ENCODE measurements at regions not wholly inside any gene's neighbourhood (a gene's known extent, or its start where the extent isn't known, plus 50 kb on each side); places are given as distances from the start of the nearest gene placed in this dataset.

GRCh38 chr1:105914403-105914802, 1142.1 kb upstream of the PRMT6 start:
- H3K9me3 ChIP-seq (ENCODE audit: insufficient read depth, low read length, severe bottlenecking): no peaks in the 10 kb centered on the region
- ATAC-seq (ENCODE audit: insufficient read depth, low read depth) (no peak), DNase-seq (no peak)
- no peak overlapping the region for H3K4me3 ChIP-seq (ENCODE audit: low read depth in 1 of 2, low read length in 2 of 2)
- no peaks in the 10 kb centered on the region for H3K27me3 ChIP-seq (ENCODE audit: insufficient read depth, low read length, poor library complexity)
- H3K27ac ChIP-seq (ENCODE audit: low read length): no peak overlapping the region
- no peak overlapping the region for H3K4me2 ChIP-seq (ENCODE audit: insufficient read depth, low read length)
- H3K36me3 ChIP-seq (ENCODE audit: insufficient read depth, low read length): no peaks in the 10 kb centered on the region
- no peaks in the 10 kb centered on the region for H3K4me1 ChIP-seq (ENCODE audit: insufficient read depth, low read length)
- H4K20me1 ChIP-seq (ENCODE audit: insufficient read depth, low read length): no peaks in the 10 kb centered on the region
- H2AFZ ChIP-seq (ENCODE audit: low read depth, low read length): no peak overlapping the region
- H3K79me2 ChIP-seq (ENCODE audit: insufficient read depth, low read length): no peaks in the 10 kb centered on the region
- no peak overlapping the region for H3K9ac ChIP-seq (ENCODE audit: low read depth, low read length)
- no peak for TF ChIP-seq CTCF (IDR thresholded peaks at IDR 0.05; ENCODE audit: borderline replicate concordance, extremely low read depth, low read length, poor library complexity, severe bottlenecking)
- no peak for TF ChIP-seq EZH2 (IDR thresholded peaks at IDR 0.05; ENCODE audit: borderline replicate concordance, low read depth, low read length, severe bottlenecking)

GRCh38 chr1:105934806-105935205, 1121.7 kb upstream of the PRMT6 start:
- H3K9ac ChIP-seq (ENCODE audit: low read depth, low read length): no peak overlapping the region
- H4K20me1 ChIP-seq (ENCODE audit: insufficient read depth, low read length): no peaks in the 10 kb centered on the region
- no peaks in the 10 kb centered on the region for H3K36me3 ChIP-seq (ENCODE audit: insufficient read depth, low read length)
- TF ChIP-seq EZH2 (IDR thresholded peaks at IDR 0.05; ENCODE audit: borderline replicate concordance, low read depth, low read length, severe bottlenecking) (no peak), CTCF (IDR thresholded peaks at IDR 0.05; ENCODE audit: borderline replicate concordance, extremely low read depth, low read length, poor library complexity, severe bottlenecking) (no peak)
- no peak overlapping the region for H3K4me3 ChIP-seq (ENCODE audit: low read depth in 1 of 2, low read length in 2 of 2)
- H3K27ac ChIP-seq (ENCODE audit: low read length): no peak overlapping the region
- H3K9me3 ChIP-seq (ENCODE audit: insufficient read depth, low read length, severe bottlenecking): no peaks in the 10 kb centered on the region
- DNase-seq (no peak), ATAC-seq (ENCODE audit: insufficient read depth, low read depth) (no peak)
- no peaks in the 10 kb centered on the region for H3K79me2 ChIP-seq (ENCODE audit: insufficient read depth, low read length)
- no peak overlapping the region for H3K4me2 ChIP-seq (ENCODE audit: insufficient read depth, low read length)
- no peaks in the 10 kb centered on the region for H3K27me3 ChIP-seq (ENCODE audit: insufficient read depth, low read length, poor library complexity)
- H3K4me1 ChIP-seq (ENCODE audit: insufficient read depth, low read length): no peaks in the 10 kb centered on the region
- H2AFZ ChIP-seq (ENCODE audit: low read depth, low read length): no peak overlapping the region

GRCh38 chr1:105964879-105965278, 1091.6 kb upstream of the PRMT6 start:
- Histone ChIP-seq H3K4me2 (ENCODE audit: insufficient read depth, low read length) (no peak overlapping the region), H3K36me3 (ENCODE audit: insufficient read depth, low read length) (no peaks in the 10 kb centered on the region), H4K20me1 (ENCODE audit: insufficient read depth, low read length) (no peaks in the 10 kb centered on the region), H3K27ac (ENCODE audit: low read length) (no peak overlapping the region), H3K79me2 (ENCODE audit: insufficient read depth, low read length) (no peaks in the 10 kb centered on the region), H3K4me3 (ENCODE audit: low read depth in 1 of 2, low read length in 2 of 2) (no peak overlapping the region), H2AFZ (ENCODE audit: low read depth, low read length) (no peak overlapping the region), H3K27me3 (ENCODE audit: insufficient read depth, low read length, poor library complexity) (no peaks in the 10 kb centered on the region), H3K4me1 (ENCODE audit: insufficient read depth, low read length) (no peaks in the 10 kb centered on the region), H3K9me3 (ENCODE audit: insufficient read depth, low read length, severe bottlenecking) (no peaks in the 10 kb centered on the region), H3K9ac (ENCODE audit: low read depth, low read length) (no peak overlapping the region)
- no peak for DNase-seq
- no peak for ATAC-seq (ENCODE audit: insufficient read depth, low read depth)
- TF ChIP-seq EZH2 (IDR thresholded peaks at IDR 0.05; ENCODE audit: borderline replicate concordance, low read depth, low read length, severe bottlenecking) (no peak), CTCF (IDR thresholded peaks at IDR 0.05; ENCODE audit: borderline replicate concordance, extremely low read depth, low read length, poor library complexity, severe bottlenecking) (no peak)

- no peak for ATAC-seq (ENCODE audit: insufficient read depth, low read depth)
- H3K4me2 ChIP-seq (ENCODE audit: insufficient read depth, low read length): no peak overlapping the region
Observed at GRCh38 chr1:105997516-105997915, 1059.0 kb upstream of the PRMT6 start.

More at GRCh38 chr1:105997516-105997915, 1059.0 kb upstream of the PRMT6 start:
- no peak for TF ChIP-seq CTCF (IDR thresholded peaks at IDR 0.05; ENCODE audit: borderline replicate concordance, extremely low read depth, low read length, poor library complexity, severe bottlenecking)
- TF ChIP-seq EZH2 (IDR thresholded peaks at IDR 0.05; ENCODE audit: borderline replicate concordance, low read depth, low read length, severe bottlenecking): no peak
- Histone ChIP-seq H3K9ac (ENCODE audit: low read depth, low read length) (no peak overlapping the region), H3K4me3 (ENCODE audit: low read depth in 1 of 2, low read length in 2 of 2) (no peak overlapping the region), H3K4me1 (ENCODE audit: insufficient read depth, low read length) (no peaks in the 10 kb centered on the region), H2AFZ (ENCODE audit: low read depth, low read length) (no peak overlapping the region), H3K36me3 (ENCODE audit: insufficient read depth, low read length) (no peaks in the 10 kb centered on the region), H3K27ac (ENCODE audit: low read length) (no peak overlapping the region), H3K9me3 (ENCODE audit: insufficient read depth, low read length, severe bottlenecking) (no peaks in the 10 kb centered on the region), H3K27me3 (ENCODE audit: insufficient read depth, low read length, poor library complexity) (no peaks in the 10 kb centered on the region), H4K20me1 (ENCODE audit: insufficient read depth, low read length) (no peaks in the 10 kb centered on the region), H3K79me2 (ENCODE audit: insufficient read depth, low read length) (no peaks in the 10 kb centered on the region)
- no peak for DNase-seq
